Immature natural killer cell (primary cell): ENCODE measurements at regions not wholly inside any gene's neighbourhood (a gene's known extent, or its start where the extent isn't known, plus 50 kb on each side); places are given as distances from the start of the nearest gene placed in this dataset.
A peak's percentile ranks its signal among the peaks of the same experiment; 100 is the strongest.
"Not testable (repeated sequence)": the region's sequence is repeated elsewhere in the genome, so short reads cannot be mapped to it uniquely, and the experiment has no call there.

Experiments used
- DNase-seq, 3 donors: peaks; one replicate each; pipeline ENCODE4 v3.0.0; 2022; ENCODE audit warnings: mixed read lengths in 1 of 3
- H3K27ac Mint-ChIP-seq, 6 donors: one replicate each; pipeline ENCODE4 v1.8.0; 2020; ENCODE audit warnings: mixed read lengths in 6 of 6, mild to moderate bottlenecking in 5 of 6, inconsistent platforms in 4 of 6, moderate library complexity in 3 of 6
- H3K27me3 Mint-ChIP-seq, 3 donors: one replicate each; pipeline ENCODE4 v1.8.0; 2020 to 2021; ENCODE audit warnings: low read depth in 3 of 3, mild to moderate bottlenecking in 3 of 3, mixed read lengths in 3 of 3, moderate library complexity in 3 of 3, inconsistent platforms in 1 of 3
- H3K36me3 Mint-ChIP-seq, 3 donors: one replicate each; pipeline ENCODE4 v1.8.0; 2020; ENCODE audit warnings: mixed read lengths in 3 of 3, inconsistent platforms in 2 of 3, mild to moderate bottlenecking in 2 of 3
- H3K4me1 Mint-ChIP-seq, 2 donors: one replicate each; pipeline ENCODE4 v1.8.0; 2020; ENCODE audit warnings: inconsistent platforms in 2 of 2, mild to moderate bottlenecking in 2 of 2, mixed read lengths in 2 of 2, moderate library complexity in 1 of 2
- H3K4me3 Mint-ChIP-seq, 5 donors: one replicate each; pipeline ENCODE4 v1.8.0; 2020; ENCODE audit warnings: mild to moderate bottlenecking in 5 of 5, mixed read lengths in 5 of 5, inconsistent platforms in 3 of 5, moderate library complexity in 3 of 5
- H3K9me3 Mint-ChIP-seq, 6 donors: one replicate each; pipeline ENCODE4 v1.8.0; 2020; ENCODE audit warnings: mild to moderate bottlenecking in 6 of 6, mixed read lengths in 6 of 6, inconsistent platforms in 4 of 6, moderate library complexity in 3 of 6

GRCh38 chr18:21975954-21976353, 193.4 kb upstream of the GATA6 start:
- not testable (repeated sequence) for H3K4me1 Mint-ChIP-seq, H3K27ac Mint-ChIP-seq, H3K4me3 Mint-ChIP-seq, H3K9me3 Mint-ChIP-seq, DNase-seq, H3K36me3 Mint-ChIP-seq
- H3K27me3 Mint-ChIP-seq, result peaks cover 2 to 12% (median 10%) of the 10 kb centered on the region in 3 donors

DNA sequence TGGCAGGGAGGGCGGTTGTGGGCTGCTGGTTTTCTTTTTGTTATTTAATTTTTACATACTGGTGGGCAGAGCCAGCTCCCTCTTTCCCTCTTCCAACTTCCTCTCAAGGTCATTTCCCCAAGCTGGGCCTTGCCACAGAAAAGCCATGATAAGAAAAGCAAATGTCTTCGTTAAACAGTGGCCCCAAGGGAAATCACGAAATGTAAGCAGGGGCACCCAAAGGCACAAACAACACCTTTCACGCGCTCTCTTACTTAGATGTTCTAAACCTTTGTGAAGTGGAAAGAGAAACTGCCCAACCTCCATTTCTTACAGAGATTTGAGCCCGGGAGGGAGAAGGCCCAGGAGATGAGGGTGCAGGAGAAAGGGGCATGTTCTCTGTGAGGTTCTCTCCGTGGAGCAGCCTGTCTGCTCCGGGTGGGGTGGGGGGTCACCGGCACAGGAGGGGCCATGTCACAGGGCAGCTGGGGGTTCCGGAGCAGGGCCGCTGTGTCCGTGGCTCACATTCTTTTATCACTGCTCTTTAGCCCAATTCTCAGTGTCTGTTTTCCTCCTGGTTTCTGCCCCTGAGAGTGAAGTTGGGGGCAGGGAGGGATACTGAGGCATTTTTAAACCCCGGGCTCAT, 190.7 kb upstream of the GATA6 start:
- Mint-ChIP-seq H3K9me3 (peaks cover 0 to 4% (median 0%) of the 10 kb centered on the region in 6 donors), H3K27ac (no peak overlapping the region), H3K4me1 (no peaks in the 10 kb centered on the region), H3K4me3 (no peak overlapping the region), H3K27me3 (peaks cover 0 to 13% (median 7%) of the 10 kb centered on the region in 3 donors), H3K36me3 (no peaks in the 10 kb centered on the region)
- DNase-seq, result no peak

GRCh38 chr18:21979171-21979560, 190.2 kb upstream of the GATA6 start:
- Mint-ChIP-seq H3K27me3 (peaks cover 2 to 15% (median 5%) of the 10 kb centered on the region in 3 donors), H3K36me3 (no peaks in the 10 kb centered on the region), H3K4me1 (no peaks in the 10 kb centered on the region), H3K4me3 (no peak overlapping the region), H3K9me3 (peaks cover 0 to 4% (median 0%) of the 10 kb centered on the region in 6 donors), H3K27ac (no peak overlapping the region)
- DNase-seq, result no peak

DNA sequence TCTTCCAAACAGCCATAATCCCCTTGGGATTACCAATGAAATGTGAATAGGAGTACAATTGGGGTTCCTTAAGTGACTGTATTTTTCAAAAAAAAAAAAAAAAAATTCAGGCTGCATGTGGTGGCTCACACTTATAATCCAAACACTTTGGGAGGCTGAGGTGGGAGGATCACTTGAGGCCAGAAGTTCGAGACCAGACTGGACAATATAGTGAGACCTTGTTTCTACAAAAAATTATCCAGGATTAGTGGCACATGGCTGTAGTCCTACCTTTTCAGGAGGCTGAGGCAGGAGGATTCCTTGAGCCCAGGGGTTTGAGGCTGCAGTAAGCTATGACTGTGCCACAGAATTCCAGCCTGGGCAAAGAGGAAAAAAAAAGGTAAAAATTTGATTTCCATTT, 189.6 kb upstream of the GATA6 start:
- H3K4me1 Mint-ChIP-seq, result no peaks in the 10 kb centered on the region
- DNase-seq, result no peak
- peaks cover 2 to 16% (median 5%) of the 10 kb centered on the region in 3 donors for H3K27me3 Mint-ChIP-seq
- no peaks in the 10 kb centered on the region for H3K36me3 Mint-ChIP-seq
- no peak overlapping the region for H3K27ac Mint-ChIP-seq
- H3K9me3 Mint-ChIP-seq, result peaks cover 0 to 4% (median 0%) of the 10 kb centered on the region in 6 donors
- no peak overlapping the region for H3K4me3 Mint-ChIP-seq

DNA sequence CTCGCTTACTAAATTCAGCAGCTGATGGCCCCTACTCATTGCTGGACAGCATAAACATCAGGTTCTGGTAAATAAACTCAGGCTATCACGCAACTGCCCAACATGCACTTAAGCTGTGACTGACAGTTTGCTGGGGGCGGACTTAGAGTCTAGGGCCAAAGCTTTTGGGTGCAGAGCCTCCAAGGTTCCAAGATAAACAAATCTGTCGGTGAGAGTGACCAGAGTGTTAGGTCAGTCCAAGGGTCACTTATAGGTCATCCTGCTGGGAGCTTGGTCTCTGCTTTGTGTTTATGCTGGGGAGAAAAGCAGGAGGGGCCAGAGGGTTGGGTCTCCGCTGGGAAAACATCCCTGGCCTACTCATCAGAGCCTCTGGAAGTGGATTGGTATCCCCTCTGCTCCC, 188.6 kb upstream of the GATA6 start:
- Mint-ChIP-seq H3K9me3 (peaks cover 0 to 4% (median 0%) of the 10 kb centered on the region in 6 donors), H3K4me3 (no peak overlapping the region), H3K36me3 (no peaks in the 10 kb centered on the region), H3K27ac (no peak overlapping the region), H3K4me1 (no peaks in the 10 kb centered on the region), H3K27me3 (peaks cover 2 to 18% (median 5%) of the 10 kb centered on the region in 3 donors)
- DNase-seq, result no peak

DNA sequence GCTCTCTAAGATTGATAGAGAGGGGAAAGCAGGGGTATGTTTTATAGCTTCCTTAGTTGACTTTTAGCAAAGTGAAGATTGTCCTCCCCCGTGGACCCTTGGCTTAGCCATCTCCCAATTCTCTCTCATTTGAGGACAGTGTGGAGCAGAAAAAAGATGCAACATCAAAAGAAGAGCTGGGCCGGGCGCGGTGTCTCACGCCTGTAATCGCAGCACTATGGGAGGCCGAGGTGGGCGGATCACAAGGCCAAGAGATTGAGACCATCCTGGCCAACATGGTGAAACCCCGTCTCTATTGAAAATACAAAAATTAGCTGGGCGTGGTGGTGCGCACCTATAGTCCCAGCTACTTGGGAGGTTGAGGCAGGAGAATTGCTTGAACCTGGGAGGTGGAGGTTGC, 187.9 kb upstream of the GATA6 start:
- not testable (repeated sequence) for DNase-seq, H3K27ac Mint-ChIP-seq, H3K36me3 Mint-ChIP-seq, H3K9me3 Mint-ChIP-seq, H3K4me3 Mint-ChIP-seq, H3K4me1 Mint-ChIP-seq
- H3K27me3 Mint-ChIP-seq, result peaks cover 3 to 18% (median 5%) of the 10 kb centered on the region in 3 donors

GRCh38 chr18:21991081-21991534, 178.3 kb upstream of the GATA6 start:
- Mint-ChIP-seq H3K27me3 (peaks cover 5 to 12% (median 5%) of the 10 kb centered on the region in 3 donors), H3K36me3 (no peaks in the 10 kb centered on the region), H3K9me3 (peaks cover 0 to 1% (median 0%) of the 10 kb centered on the region in 6 donors), H3K4me3 (no peak overlapping the region), H3K4me1 (no peaks in the 10 kb centered on the region), H3K27ac (no peak overlapping the region)
- DNase-seq, result no peak

GRCh38 chr18:21991886-21992285, 177.5 kb upstream of the GATA6 start:
- peaks cover 3 to 13% (median 4%) of the 10 kb centered on the region in 3 donors for H3K27me3 Mint-ChIP-seq
- DNase-seq, result no peak
- H3K9me3 Mint-ChIP-seq, result peaks cover 0 to 1% (median 0%) of the 10 kb centered on the region in 6 donors
- no peak overlapping the region for H3K27ac Mint-ChIP-seq
- no peaks in the 10 kb centered on the region for H3K4me1 Mint-ChIP-seq
- no peak overlapping the region for H3K4me3 Mint-ChIP-seq
- H3K36me3 Mint-ChIP-seq, result no peaks in the 10 kb centered on the region

- H3K4me1 Mint-ChIP-seq, result peaks cover 1 to 6% of the 10 kb centered on the region in 2 donors
- no peaks in the 10 kb centered on the region for H3K9me3 Mint-ChIP-seq
- H3K27ac Mint-ChIP-seq, result peak overlapping the region in 1 of 6 donors; percentile 26
- H3K36me3 Mint-ChIP-seq, result no peaks in the 10 kb centered on the region
- H3K4me3 Mint-ChIP-seq, result no peak overlapping the region
- H3K27me3 Mint-ChIP-seq, result peaks cover 1 to 6% (median 2%) of the 10 kb centered on the region in 3 donors
- DNase-seq, result no peak
These were observed 173.0 kb upstream of the GATA6 start for GRCh38 chr18:21996351-21996826.

DNA sequence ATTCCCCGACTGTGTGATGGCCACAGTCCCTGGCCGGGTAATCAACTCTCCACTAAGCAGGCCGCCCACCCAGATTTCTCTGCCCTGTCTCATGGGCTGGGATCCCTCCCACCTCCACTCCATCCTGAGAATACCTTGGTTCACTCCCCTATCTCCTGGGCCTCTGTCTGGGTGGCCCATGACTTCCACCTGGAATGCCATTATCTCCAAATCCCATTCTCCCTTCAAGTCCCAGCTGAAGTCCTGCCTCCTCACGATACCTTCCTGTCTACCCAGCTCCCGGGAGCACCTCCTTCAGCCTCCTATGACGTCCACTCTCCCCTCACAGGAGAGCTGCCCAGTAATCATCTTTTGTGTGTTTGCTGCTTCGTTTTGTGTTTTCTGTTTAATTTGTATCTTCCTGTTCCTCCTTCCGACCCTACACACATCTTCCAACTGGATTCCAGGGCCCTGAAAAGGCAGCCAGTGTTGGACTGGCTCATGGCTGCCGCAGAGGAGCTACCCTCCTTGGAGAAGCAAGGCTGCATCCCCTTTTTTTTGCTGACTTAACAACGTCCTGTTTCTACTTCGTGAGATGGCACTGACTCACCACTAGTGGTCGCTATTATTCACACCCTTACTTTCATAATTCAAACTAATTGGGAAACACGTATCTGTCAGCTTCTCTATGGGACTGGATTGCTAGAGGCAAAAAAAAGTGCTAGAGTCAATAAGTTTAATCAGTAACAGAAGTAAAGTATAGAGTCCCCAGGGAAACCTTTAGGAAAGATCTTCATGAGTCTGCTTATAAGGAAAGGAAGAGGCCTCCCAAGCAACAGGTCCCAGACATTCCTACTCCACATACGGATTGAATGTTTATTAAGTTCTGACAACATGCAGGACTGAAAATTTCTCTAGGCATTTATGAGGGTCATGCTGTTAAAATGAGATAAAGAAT, 171.9 kb upstream of the GATA6 start:
- Mint-ChIP-seq H3K27ac (no peak overlapping the region), H3K36me3 (no peaks in the 10 kb centered on the region), H3K4me1 (peaks cover 1 to 6% of the 10 kb centered on the region in 2 donors), H3K4me3 (no peak overlapping the region), H3K9me3 (no peaks in the 10 kb centered on the region), H3K27me3 (peaks cover 2 to 5% (median 2%) of the 10 kb centered on the region in 3 donors)
- DNase-seq, result peak; percentile 31 to 49 (median 47)

DNA sequence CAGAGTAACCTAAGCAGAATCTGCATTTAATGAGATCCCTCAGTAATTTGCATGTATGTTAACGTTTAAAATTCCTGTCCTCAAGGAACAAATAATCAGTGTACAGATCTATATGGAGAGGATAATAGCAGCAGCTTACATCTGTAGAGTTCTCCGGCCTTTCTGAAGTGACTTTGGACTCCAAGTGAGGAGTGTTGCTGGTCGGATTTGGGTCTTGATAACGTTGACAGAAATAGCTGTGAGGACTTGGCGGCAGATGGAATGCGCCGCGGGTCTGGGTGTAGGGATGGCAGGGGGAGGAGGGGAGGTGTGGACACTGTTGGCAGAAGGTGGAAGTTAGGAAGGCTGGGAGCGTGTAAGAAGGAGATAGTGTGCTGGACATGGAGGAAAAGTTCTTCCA, 170.9 kb upstream of the GATA6 start:
- Mint-ChIP-seq H3K4me3 (no peak overlapping the region), H3K27ac (no peak overlapping the region), H3K9me3 (no peaks in the 10 kb centered on the region), H3K27me3 (peaks cover 4 to 6% (median 5%) of the 10 kb centered on the region in 3 donors), H3K36me3 (no peaks in the 10 kb centered on the region), H3K4me1 (peaks cover 1 to 6% of the 10 kb centered on the region in 2 donors)
- no peak for DNase-seq

DNA sequence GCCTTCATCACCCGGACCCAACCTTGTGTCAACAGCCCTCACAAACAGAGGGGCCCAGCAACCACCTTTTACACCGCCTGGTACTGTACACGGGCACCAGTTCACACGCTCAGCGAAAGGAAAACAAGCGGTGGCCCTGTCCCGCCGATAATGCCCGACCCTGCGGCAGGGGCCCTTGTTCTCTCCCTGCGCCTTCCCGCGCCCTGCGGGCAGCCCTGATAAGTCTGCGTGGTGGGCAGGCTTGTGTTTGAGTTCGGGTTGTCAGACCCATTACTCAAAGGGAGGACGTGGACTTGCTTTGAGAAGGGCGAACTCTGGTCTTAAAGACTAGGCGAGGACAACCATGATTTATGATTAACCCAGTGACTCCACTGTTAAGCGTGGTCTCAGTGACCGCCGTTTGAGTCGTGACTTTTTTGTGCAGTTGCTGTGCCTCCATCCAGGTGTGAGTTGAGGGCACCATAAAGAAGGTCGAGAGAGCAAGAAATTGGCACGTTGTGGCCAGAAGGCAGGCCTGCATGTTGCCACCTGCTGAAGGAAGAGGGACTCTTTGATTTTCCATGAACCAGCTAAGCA, 167.4 kb upstream of the GATA6 start:
- Mint-ChIP-seq H3K9me3 (no peaks in the 10 kb centered on the region), H3K27me3 (peaks cover 3 to 6% (median 5%) of the 10 kb centered on the region in 3 donors)
- no peak for DNase-seq

DNA sequence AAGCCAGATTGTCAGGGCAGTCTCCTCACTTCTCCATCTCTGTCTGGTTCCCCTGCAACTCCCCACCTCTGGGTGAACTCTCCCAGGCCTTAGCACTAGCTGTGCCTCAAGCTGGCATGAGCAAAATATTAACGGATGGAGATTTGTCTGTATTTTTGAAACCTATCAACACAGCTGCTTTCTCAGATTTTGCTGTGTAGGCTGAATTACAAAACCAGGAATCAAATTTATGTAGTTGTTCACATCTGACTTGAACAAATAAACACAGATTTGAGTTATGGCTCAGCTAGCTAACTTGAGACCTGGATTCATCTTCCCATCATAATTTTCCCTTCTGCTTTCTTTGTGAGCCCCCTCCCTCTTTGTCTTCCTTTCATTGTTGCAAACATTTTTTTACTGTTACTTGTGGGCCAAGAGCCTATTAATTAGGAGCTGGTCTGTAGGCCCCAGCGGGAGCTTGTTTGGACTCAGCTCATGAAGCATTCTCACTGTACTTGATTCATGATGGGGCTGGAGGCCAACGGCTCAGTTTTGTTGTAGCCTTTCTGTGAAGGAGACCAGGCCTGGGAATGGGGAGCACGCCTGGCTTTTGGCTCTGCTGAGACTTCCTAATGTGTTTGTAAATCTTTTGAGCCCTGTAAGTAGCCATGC, 164.1 kb upstream of the GATA6 start:
- H3K27me3 Mint-ChIP-seq, result peaks cover 4 to 6% (median 5%) of the 10 kb centered on the region in 3 donors
- H3K4me1 Mint-ChIP-seq, result no peaks in the 10 kb centered on the region
- no peak overlapping the region for H3K27ac Mint-ChIP-seq
- peaks cover 0 to 4% (median 0%) of the 10 kb centered on the region in 6 donors for H3K9me3 Mint-ChIP-seq
- DNase-seq, result no peak
- H3K4me3 Mint-ChIP-seq, result no peak overlapping the region
- H3K36me3 Mint-ChIP-seq, result no peaks in the 10 kb centered on the region

More for the DNA sequence above, 167.4 kb upstream of the GATA6 start:
- no peak overlapping the region for H3K4me3 Mint-ChIP-seq
- H3K4me1 Mint-ChIP-seq, result peaks cover 1 to 6% of the 10 kb centered on the region in 2 donors
- no peaks in the 10 kb centered on the region for H3K36me3 Mint-ChIP-seq
- no peak overlapping the region for H3K27ac Mint-ChIP-seq
